ENCODE measurements at regions not wholly inside any gene's neighbourhood (a gene's known extent, or its start where the extent isn't known, plus 50 kb on each side); places are given as distances from the start of the nearest gene placed in this dataset.

GRCh38 chr1:98130408-98130807 lies 209.6 kb upstream of the DPYD start:
- no peaks in the 10 kb centered on the region for H3K27me3 ChIP-seq (ENCODE audit: insufficient read depth, poor library complexity, severe bottlenecking)
- no peak for ATAC-seq (ENCODE audit: low read depth)
- no peak for DNase-seq (ENCODE audit: low spot score)
- no peak overlapping the region for H3K4me3 ChIP-seq (ENCODE audit: severe bottlenecking)
- no peaks in the 10 kb centered on the region for H3K9me3 ChIP-seq (ENCODE audit: severe bottlenecking)
- TF ChIP-seq, protein P1, sequence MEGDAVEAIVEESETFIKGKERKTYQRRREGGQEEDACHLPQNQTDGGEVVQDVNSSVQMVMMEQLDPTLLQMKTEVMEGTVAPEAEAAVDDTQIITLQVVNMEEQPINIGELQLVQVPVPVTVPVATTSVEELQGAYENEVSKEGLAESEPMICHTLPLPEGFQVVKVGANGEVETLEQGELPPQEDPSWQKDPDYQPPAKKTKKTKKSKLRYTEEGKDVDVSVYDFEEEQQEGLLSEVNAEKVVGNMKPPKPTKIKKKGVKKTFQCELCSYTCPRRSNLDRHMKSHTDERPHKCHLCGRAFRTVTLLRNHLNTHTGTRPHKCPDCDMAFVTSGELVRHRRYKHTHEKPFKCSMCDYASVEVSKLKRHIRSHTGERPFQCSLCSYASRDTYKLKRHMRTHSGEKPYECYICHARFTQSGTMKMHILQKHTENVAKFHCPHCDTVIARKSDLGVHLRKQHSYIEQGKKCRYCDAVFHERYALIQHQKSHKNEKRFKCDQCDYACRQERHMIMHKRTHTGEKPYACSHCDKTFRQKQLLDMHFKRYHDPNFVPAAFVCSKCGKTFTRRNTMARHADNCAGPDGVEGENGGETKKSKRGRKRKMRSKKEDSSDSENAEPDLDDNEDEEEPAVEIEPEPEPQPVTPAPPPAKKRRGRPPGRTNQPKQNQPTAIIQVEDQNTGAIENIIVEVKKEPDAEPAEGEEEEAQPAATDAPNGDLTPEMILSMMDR (IDR thresholded peaks at IDR 0.05; ENCODE audit: poor library complexity, severe bottlenecking): no peak
- no peaks in the 10 kb centered on the region for H3K4me1 ChIP-seq (ENCODE audit: insufficient read depth, poor library complexity, severe bottlenecking)
- no peak overlapping the region for H3K27ac ChIP-seq (ENCODE audit: poor library complexity, severe bottlenecking)
- no peaks in the 10 kb centered on the region for H3K36me3 ChIP-seq (ENCODE audit: low read depth)

DNA sequence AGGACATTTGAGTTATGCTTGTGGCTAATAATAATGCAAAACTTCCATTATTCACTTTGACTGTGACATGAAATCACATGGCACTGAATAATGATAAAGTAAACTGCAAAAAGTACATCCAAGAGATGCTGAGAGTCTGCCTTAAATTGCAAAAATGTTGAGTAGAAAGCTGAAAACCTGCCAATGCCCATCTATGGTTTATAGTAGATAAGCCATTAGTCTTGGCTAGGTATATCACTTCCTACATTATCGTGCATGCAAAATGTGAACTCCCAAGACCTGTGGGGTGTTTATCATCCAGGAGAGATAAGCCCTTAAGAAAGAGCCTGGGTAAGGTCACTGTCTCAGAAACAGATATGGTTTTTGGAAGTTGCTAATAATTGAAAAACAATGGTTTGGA lies 208.7 kb upstream of the DPYD start:
- TF ChIP-seq, protein P1 (IDR thresholded peaks at IDR 0.05; ENCODE audit: poor library complexity, severe bottlenecking): no peak
- no peaks in the 10 kb centered on the region for H3K4me1 ChIP-seq (ENCODE audit: insufficient read depth, poor library complexity, severe bottlenecking)
- no peaks in the 10 kb centered on the region for H3K9me3 ChIP-seq (ENCODE audit: severe bottlenecking)
- DNase-seq (ENCODE audit: low spot score) (no peak), ATAC-seq (ENCODE audit: low read depth) (no peak)
- H3K27me3 ChIP-seq (ENCODE audit: insufficient read depth, poor library complexity, severe bottlenecking): no peaks in the 10 kb centered on the region
- no peak overlapping the region for H3K27ac ChIP-seq (ENCODE audit: poor library complexity, severe bottlenecking)
- no peak overlapping the region for H3K4me3 ChIP-seq (ENCODE audit: severe bottlenecking)
- no peaks in the 10 kb centered on the region for H3K36me3 ChIP-seq (ENCODE audit: low read depth)

- Histone ChIP-seq H3K27me3 (ENCODE audit: insufficient read depth, poor library complexity, severe bottlenecking) (no peaks in the 10 kb centered on the region), H3K9me3 (ENCODE audit: severe bottlenecking) (no peaks in the 10 kb centered on the region), H3K36me3 (ENCODE audit: low read depth) (no peaks in the 10 kb centered on the region), H3K4me3 (ENCODE audit: severe bottlenecking) (no peak overlapping the region), H3K4me1 (ENCODE audit: insufficient read depth, poor library complexity, severe bottlenecking) (no peaks in the 10 kb centered on the region), H3K27ac (ENCODE audit: poor library complexity, severe bottlenecking) (no peak overlapping the region)
- no peak for ATAC-seq (ENCODE audit: low read depth)
- TF ChIP-seq, protein P1 (IDR thresholded peaks at IDR 0.05; ENCODE audit: poor library complexity, severe bottlenecking): no peak
- no peak for DNase-seq (ENCODE audit: low spot score)
These were observed 205.9 kb upstream of the DPYD start for GRCh38 chr1:98126740-98127139.

DNA sequence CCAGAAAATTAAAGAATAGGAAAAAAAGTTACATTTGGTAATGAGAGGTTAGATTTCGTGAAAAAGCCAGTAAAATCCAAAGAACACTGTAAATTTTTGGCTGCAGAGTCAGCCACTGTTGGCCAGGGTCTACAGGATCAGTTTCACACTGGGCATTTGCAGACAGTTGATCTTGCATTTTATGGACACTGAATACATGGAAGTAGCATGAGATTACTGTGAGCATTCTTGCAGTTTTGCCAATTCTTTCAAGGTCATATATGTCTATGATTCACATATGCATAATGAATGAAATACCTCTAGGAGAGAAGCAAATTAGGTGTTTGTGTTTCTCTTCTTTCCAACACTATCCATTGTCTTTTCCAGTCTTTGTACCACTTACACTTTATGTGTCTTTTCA lies 200.8 kb upstream of the DPYD start:
- H3K36me3 ChIP-seq (ENCODE audit: low read depth): no peaks in the 10 kb centered on the region
- TF ChIP-seq, protein P1 (IDR thresholded peaks at IDR 0.05; ENCODE audit: poor library complexity, severe bottlenecking): no peak
- no peak for ATAC-seq (ENCODE audit: low read depth)

DNA sequence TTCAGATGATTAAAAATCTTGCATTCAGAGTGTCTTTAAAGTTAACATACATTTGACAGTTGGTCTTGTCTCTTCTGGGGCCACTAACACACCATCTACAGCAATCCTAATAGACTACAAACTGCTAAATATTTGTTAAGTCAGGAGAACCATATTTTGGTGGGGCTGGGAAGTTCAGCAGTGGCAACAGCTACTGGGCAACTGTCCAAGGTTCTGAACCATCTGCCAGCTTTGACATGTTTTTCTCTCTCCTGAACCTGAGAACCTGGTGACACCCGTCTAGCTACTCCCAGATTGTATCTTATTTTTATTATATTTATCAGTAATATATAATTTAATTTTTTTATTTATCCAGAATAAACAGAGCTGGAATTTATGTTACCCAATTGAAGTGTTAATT lies 199.0 kb upstream of the DPYD start:
- Histone ChIP-seq H3K4me3 (ENCODE audit: severe bottlenecking) (no peak overlapping the region), H3K9me3 (ENCODE audit: severe bottlenecking) (no peaks in the 10 kb centered on the region), H3K27me3 (ENCODE audit: insufficient read depth, poor library complexity, severe bottlenecking) (no peaks in the 10 kb centered on the region), H3K4me1 (ENCODE audit: insufficient read depth, poor library complexity, severe bottlenecking) (no peaks in the 10 kb centered on the region), H3K36me3 (ENCODE audit: low read depth) (no peaks in the 10 kb centered on the region), H3K27ac (ENCODE audit: poor library complexity, severe bottlenecking) (no peak overlapping the region)
- DNase-seq (ENCODE audit: low spot score) (no peak), ATAC-seq (ENCODE audit: low read depth) (no peak)
- TF ChIP-seq, protein P1 (IDR thresholded peaks at IDR 0.05; ENCODE audit: poor library complexity, severe bottlenecking): no peak

More for the DNA sequence above, 200.8 kb upstream of the DPYD start:
- Histone ChIP-seq H3K27ac (ENCODE audit: poor library complexity, severe bottlenecking) (no peak overlapping the region), H3K9me3 (ENCODE audit: severe bottlenecking) (no peaks in the 10 kb centered on the region), H3K27me3 (ENCODE audit: insufficient read depth, poor library complexity, severe bottlenecking) (no peaks in the 10 kb centered on the region), H3K4me1 (ENCODE audit: insufficient read depth, poor library complexity, severe bottlenecking) (no peaks in the 10 kb centered on the region), H3K4me3 (ENCODE audit: severe bottlenecking) (no peak overlapping the region)
- DNase-seq (ENCODE audit: low spot score): no peak

All from RWPE2 (cell line).